OCI-M2 (cell line): ENCODE measurements at regions not wholly inside any gene's neighbourhood (a gene's known extent, or its start where the extent isn't known, plus 50 kb on each side); places are given as distances from the start of the nearest gene placed in this dataset.

Source experiments
- DNase-seq: peaks from one replicate; lab custom pipeline; 2025; ENCODE audit not compliant: unreplicated experiment; lab: John Stamatoyannopoulos, UW

- DNase-seq, result no peak
These were observed 116.1 kb downstream of the FAM43A start for GRCh38 chr3:194801461-194802432.

GRCh38 chr3:194804796-194805195, 119.1 kb downstream of the FAM43A start:
- no peak for DNase-seq

DNA sequence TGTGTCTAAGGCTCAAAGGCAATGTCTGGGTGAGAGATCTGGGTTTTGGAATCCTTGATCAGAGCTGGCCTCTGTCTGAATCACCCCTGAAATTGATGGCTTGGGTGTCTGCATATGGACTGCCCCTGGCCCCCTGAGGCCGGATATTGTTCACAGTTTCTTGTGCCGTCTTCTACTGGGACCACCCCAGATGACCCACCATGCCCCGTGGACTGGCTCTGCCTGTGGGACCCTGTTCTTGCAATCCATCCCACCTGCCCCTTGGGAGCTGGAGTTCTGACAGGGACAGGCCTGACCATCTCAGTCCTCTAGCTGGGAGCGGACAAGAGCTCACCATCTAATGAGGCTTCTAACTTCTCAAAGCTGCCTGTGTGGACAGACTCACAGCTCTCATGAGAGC, 119.9 kb downstream of the FAM43A start:
- no peak for DNase-seq

DNA sequence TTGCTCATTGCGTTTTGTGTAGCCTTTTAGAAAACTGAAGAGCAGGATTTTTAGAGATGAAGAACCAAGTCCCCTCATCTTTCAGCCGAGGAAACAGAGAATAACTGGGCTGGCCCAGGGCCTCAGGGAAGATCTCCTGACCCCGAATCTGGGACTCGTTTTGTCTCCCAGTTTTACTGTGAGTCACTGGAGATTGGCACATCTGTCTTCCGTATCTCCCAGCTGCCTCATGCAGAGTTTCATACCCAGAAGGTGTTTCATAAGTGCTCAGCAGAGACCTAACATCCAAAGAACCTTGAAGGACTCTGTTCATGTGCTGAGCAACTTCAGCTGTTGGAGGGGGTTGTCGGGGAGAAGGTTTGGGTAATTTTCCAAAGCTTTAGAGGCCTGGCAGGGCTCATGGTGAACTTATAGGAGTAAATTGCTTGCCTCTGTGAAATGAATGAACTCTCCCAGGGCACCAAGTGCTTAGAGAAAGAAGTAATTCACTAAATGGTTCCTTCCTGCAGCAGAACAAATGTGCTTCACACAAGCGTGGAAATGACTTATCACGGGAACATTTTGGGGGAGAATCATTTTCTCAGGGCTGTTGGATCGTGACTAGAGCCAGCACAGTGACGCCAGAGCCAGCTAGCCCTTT, 121.4 kb downstream of the FAM43A start:
- DNase-seq, result no peak

DNA sequence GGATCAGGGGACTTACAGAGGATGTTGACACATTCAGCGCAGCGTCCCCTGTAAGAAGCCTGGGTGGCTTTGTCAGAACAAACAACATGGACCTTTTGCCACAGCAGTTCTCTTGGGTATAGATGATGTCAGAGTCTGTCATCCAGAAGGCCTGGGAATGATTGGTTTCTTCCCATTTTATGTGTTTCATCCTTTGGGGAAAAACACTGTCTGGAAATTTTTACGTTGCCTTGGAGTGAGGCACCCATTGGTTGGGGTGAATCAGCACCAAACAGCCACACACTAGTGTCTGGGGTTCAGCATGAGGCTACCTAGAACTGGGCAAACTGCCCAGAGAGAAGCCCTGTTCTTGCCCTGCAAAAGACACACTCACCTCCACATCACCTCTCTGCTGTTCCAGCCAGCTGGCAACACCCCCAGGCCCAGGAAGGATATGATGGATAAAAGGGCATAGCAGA, 123.0 kb downstream of the FAM43A start:
- no peak for DNase-seq

DNA sequence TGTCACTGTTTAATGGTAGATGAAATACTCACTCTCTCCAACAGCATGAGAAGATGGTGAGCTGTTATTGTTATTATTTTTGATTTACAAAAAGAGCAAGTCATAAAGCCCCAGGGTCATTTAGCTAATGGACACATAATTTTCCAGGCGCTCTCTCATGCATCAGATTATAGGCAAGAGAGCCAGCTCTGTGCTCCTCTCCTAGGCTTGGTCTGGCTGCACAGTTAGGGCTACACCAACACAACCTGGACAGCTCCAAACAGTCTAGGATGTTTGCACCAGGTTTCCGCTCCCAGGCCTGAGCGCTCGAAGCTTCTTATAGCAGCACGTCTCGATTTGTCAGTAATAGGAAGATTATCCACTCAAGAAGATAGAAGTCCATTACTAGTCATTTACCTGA, 123.7 kb downstream of the FAM43A start:
- no peak for DNase-seq

GRCh38 chr3:194810076-194810475, 124.4 kb downstream of the FAM43A start:
- DNase-seq, result no peak

GRCh38 chr3:194811118-194811517, 125.4 kb downstream of the FAM43A start:
- DNase-seq, result no peak

- no peak for DNase-seq
These were observed 126.5 kb downstream of the FAM43A start for GRCh38 chr3:194812176-194812575.

DNA sequence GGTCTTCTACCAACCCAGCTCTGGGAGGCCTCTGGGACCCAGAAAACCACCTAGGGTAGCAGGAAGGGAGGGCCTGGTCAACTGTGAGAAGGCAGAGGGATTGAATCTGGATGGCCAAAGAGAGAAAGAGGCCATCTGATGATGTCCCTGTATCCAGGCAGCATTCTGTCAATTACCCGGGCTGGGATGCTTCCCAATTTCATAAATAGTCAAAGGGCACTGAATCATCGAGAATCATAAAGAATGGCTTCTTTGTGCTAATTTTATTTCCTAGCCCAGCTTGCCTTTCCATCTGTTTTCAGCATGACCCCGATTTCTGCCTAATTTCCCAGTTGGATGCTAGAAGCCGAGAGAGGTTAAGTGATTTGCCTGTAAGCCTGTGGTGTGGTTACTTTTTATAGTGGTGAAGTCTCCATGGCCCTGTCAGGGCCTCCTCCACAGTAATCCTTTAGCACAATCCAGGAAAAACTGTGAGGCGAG, 129.2 kb downstream of the FAM43A start:
- no peak for DNase-seq

DNA sequence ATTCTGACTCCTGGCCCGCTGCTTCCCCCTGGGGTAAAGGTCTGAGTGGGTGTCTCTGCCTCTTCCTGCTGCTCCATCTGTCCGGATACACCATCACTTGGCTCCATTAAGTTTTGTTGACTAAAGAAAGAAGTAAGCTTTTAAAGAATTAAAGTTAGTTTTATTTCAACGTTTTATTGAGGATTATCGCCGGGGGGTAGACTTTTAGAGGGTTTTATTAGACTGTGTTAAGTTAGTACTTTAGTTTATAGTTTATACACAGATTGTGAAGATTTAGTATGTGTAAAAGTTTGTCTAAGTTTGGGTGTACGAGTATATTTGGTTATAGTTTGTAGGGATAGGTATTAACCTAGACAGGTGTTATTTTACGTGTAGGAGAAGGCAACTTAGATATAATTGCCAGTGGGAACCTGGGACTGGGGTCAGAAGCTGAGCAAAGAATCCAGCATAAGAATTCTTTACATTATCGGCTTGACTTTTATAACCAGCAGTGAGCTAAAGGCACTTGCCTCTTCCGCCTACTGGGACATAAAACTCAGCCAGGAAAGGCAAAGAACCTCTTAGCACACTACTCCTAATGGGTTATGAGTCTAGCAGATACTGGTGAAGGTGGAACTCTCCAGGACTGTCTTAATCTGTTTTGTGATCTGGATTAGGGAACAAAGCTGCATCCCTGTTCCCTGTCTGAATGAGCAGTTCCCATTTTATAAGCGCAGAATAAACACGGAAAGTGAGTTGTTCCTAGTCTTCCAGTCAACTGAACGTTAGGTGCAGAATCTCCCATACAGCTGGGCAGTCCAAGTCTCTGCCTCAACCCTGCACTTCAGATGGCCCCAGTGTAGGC, 131.3 kb downstream of the FAM43A start:
- no peak for DNase-seq

- no peak for DNase-seq
These were observed 131.9 kb downstream of the FAM43A start for GRCh38 chr3:194817592-194817930.

DNA sequence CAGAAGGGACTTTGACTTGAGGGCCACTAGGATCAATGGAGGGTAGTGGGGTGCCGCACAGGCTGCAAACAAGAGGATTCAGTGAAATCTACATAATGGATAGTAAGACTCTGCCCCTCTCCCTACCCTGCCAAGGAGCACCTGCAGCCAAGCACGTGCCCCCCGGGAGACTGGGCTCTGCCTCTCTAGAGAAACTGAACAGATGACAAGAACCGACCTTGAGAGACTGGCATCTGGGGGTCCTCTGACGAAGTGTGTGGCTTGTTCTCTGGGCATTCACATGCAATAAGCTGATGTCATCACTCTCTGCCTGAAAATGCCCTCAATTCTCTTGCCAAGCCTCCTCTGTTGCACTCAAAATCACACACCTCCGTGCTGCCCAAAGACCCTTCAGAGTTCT, 132.3 kb downstream of the FAM43A start:
- DNase-seq, result no peak

GRCh38 chr3:194824100-194824499, 138.4 kb downstream of the FAM43A start:
- no peak for DNase-seq

DNA sequence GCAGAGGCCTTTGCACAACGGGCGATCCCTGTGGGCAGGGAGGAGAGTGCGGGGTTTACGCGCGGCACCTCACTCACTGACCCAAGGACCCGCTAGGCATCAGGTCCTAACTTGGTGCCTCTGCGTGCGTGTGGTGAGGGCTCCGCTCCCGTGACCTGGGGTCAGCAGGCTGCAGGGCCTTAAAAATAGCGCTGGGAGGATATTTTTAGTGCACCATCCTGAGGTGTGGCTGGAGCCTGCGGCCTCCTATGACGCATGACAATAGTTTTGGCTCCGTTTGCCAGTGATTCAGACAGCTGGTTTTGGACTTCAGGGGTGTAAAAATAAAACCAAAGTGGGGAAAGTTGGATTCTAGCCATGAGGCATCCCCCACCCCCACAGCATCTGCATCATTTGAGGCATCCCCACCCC, 139.0 kb downstream of the FAM43A start:
- no peak for DNase-seq

GRCh38 chr3:194826594-194826993, 140.9 kb downstream of the FAM43A start:
- DNase-seq, result no peak

DNA sequence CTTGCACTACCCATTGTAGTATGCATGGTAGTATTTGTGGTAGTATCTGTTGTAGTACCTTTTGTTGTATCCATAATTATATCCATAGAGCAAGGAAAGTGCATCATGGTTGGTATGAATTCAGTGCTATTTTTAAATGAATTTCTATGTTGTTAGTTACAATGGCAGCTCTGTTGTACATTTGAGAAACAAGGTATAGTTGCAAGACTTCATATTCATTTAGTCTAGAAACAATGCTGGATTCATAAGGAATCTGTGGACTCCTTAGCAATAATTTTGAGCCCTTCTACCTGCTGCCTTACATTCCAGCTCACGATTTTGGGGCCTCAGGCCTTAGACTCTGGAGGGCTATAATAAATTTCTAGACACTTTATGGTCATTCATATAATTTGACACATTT, 141.8 kb downstream of the FAM43A start:
- DNase-seq, result no peak

- DNase-seq, result no peak
These were observed 142.4 kb downstream of the FAM43A start for GRCh38 chr3:194828116-194828515.

DNA sequence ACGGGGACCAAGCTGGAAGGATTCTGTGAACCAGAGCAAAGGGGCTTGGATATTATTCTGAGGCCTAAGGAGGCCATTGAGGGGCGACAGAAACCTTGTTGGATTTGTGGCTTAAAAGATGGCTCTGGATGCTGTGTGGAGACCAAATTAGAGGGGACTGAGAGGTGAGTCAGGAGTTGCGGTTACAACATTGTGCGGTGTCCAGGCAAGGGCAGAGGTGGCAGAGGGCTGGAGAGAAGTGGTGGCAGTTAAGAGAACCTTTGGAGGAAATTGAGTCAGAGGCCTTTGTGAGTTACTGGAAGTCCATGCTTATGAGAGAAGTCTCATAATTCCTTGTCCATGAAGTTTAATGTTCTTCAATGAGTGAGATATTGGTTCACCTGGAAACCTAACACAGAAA, 143.2 kb downstream of the FAM43A start:
- DNase-seq, result no peak

GRCh38 chr3:194830401-194830800, 144.7 kb downstream of the FAM43A start:
- DNase-seq, result no peak

GRCh38 chr3:194830978-194831377, 145.3 kb downstream of the FAM43A start:
- DNase-seq, result no peak
